A549 (cell line): ENCODE measurements at regions not wholly inside any gene's neighbourhood (a gene's known extent, or its start where the extent isn't known, plus 50 kb on each side); places are given as distances from the start of the nearest gene placed in this dataset.

Experiments used
- ATAC-seq, 2 experiments: fragments of 200-7000 bp in 1 of 2; fragments of >200 bp in 1 of 2; cut with Nextera tagmentation in 1 of 2; cut with Tn5 transposase in 1 of 2; 3 replicates each; pipeline versions ENCODE4 v1.8.0 to v1.9.1; 2018 to 2020; ENCODE audit warnings: mild to moderate bottlenecking in 1 of 2, moderate library complexity in 1 of 2
- CTCF ChIA-PET: fragments of 300-600 bp; sonication (Branson Sonifier 250); formaldehyde crosslinking; extraction: SDS; loops from one replicate; lab custom pipeline; 2021; ENCODE audit warnings: antibody characterized with exemption, inconsistent platforms; lab: Yijun Ruan, JAX
- POLR2A ChIA-PET: fragments of 350-600 bp; formaldehyde crosslinking; extraction: SDS; loops from one replicate; lab custom pipeline; 2021; ENCODE audit warnings: antibody characterized with exemption, inconsistent platforms; lab: Yijun Ruan, JAX
- DNase-seq, 2 experiments: peaks; one replicate each; pipeline versions ENCODE4 v3.0.0 to v3.0.0-alpha.2; 2011 to 2016; ENCODE audit warnings: low read depth in 1 of 2, low spot score in 1 of 2
- FAIRE-seq: peaks from 2 replicates; lab custom pipeline; 2011; peaks lifted over from hg19 to GRCh38; lab: Jason Lieb, UNC
- H3K27ac ChIP-seq, 2 experiments: fragments of >200 bp; sonication (Bioruptor Twin); formaldehyde crosslinking; 3 replicates each; pipeline ENCODE4 v1.5.1; 2016 to 2017
- H3K4me1 ChIP-seq: fragments of >200 bp; sonication (Bioruptor Twin); formaldehyde crosslinking; 3 replicates; pipeline ENCODE4 v1.6.1; 2016
- H3K4me2 ChIP-seq: fragments of >200 bp; sonication (Bioruptor Twin); formaldehyde crosslinking; 3 replicates; pipeline ENCODE4 v1.6.1; 2016
- H3K4me3 ChIP-seq: fragments of >200 bp; sonication (Bioruptor Twin); formaldehyde crosslinking; 3 replicates; pipeline ENCODE4 v1.5.1; 2016
- H3K9me3 ChIP-seq: fragments of >200 bp; sonication (Bioruptor Twin); formaldehyde crosslinking; 3 replicates; pipeline ENCODE4 v1.6.1; 2016
- CBX8 ChIP-seq: fragments of 200-600 bp; sonication (generic); IDR thresholded peaks from 2 replicates; pipeline ENCODE4 v1.6.1; 2016
- CHD2 ChIP-seq: fragments of 150-350 bp; IDR thresholded peaks from 2 replicates; pipeline ENCODE4 v1.6.1; 2014; ENCODE audit warnings: low read length; ENCODE audit not compliant: partially characterized antibody
- CHD4 ChIP-seq: fragments of 200-600 bp; sonication (generic); IDR thresholded peaks from 2 replicates; pipeline ENCODE4 v1.6.1; 2016; ENCODE audit warnings: antibody characterized with exemption, mild to moderate bottlenecking, borderline replicate concordance
- EHMT2 ChIP-seq: fragments of 200-600 bp; sonication (generic); IDR thresholded peaks from 2 replicates; pipeline ENCODE4 v1.6.1; 2016; ENCODE audit warnings: antibody characterized with exemption, low read depth, mild to moderate bottlenecking, moderate library complexity
- FOSB ChIP-seq: fragments of 250-450 bp; sonication (Bioruptor Pico); IDR thresholded peaks from 2 replicates; pipeline ENCODE4 v1.5.0; 2020; ENCODE audit warnings: mild to moderate bottlenecking, moderate library complexity
- FOSL2 ChIP-seq, 2 experiments: fragments of 450-650 bp in 1 of 2; fragments of >200 bp in 1 of 2; sonication (Bioruptor Twin) in 1 of 2; formaldehyde crosslinking; IDR thresholded peaks; 2 replicates each; pipeline versions ENCODE4 v1.5.0 to v1.6.1; 2016 to 2020; ENCODE audit warnings: mild to moderate bottlenecking in 1 of 2, moderate library complexity in 1 of 2
- HEYL ChIP-seq: fragments of 250-450 bp; sonication (Bioruptor Pico); IDR thresholded peaks from 2 replicates; pipeline ENCODE4 v1.8.0; 2021; ENCODE audit warnings: mild to moderate bottlenecking, moderate library complexity
- HOXA7 ChIP-seq: fragments of 250-450 bp; sonication (Bioruptor Pico); IDR thresholded peaks from 2 replicates; pipeline ENCODE4 v1.5.0; 2020; ENCODE audit warnings: mild to moderate bottlenecking, moderate library complexity
- JUN ChIP-seq, 2 experiments: fragments of >200 bp; sonication (Bioruptor Twin); formaldehyde crosslinking; IDR thresholded peaks; 2 replicates in 1 of 2; 3 replicates in 1 of 2; pipeline ENCODE4 v1.6.1; 2016 to 2017
- JUNB ChIP-seq: fragments of >200 bp; sonication (Bioruptor Twin); formaldehyde crosslinking; IDR thresholded peaks from 2 replicates; pipeline ENCODE4 v1.6.1; 2016
- KDM5A ChIP-seq: fragments of 200-600 bp; sonication (generic); IDR thresholded peaks from 2 replicates; pipeline ENCODE4 v1.6.1; 2016; ENCODE audit warnings: antibody characterized with exemption, mild to moderate bottlenecking
- MAFK ChIP-seq: fragments of 450-650 bp; IDR thresholded peaks from 2 replicates; pipeline ENCODE4 v1.6.1; 2014; ENCODE audit not compliant: partially characterized antibody
- MAZ ChIP-seq: fragments of 150-350 bp; IDR thresholded peaks from 2 replicates; pipeline ENCODE4 v1.6.1; 2014; ENCODE audit warnings: antibody characterized with exemption, low read depth, low read length, borderline replicate concordance
- NFE2L2 ChIP-seq: fragments of 150-350 bp; conservative IDR thresholded peaks from 2 replicates; pipeline ENCODE4 v1.6.1; 2014; ENCODE audit warnings: low read length
- NR3C1 ChIP-seq: fragments of >200 bp; sonication (Bioruptor Twin); formaldehyde crosslinking; IDR thresholded peaks from 3 replicates; pipeline ENCODE4 v1.6.1; 2017
- POLR2AphosphoS2 ChIP-seq: conservative IDR thresholded peaks from 2 replicates; pipeline ENCODE4 v1.6.1; 2012; ENCODE audit warnings: low read length, improper control_type of control experiment, inconsistent platforms
- RAD21 ChIP-seq, 2 experiments: fragments of >200 bp in 1 of 2; sonication (Bioruptor Twin) in 1 of 2; formaldehyde crosslinking in 1 of 2; IDR thresholded peaks in 1 of 2; conservative IDR thresholded peaks in 1 of 2; 2 replicates in 1 of 2; 3 replicates in 1 of 2; pipeline ENCODE4 v1.6.1; 2012 to 2018; ENCODE audit warnings: inconsistent platforms in 1 of 2
- RCOR1 ChIP-seq: fragments of 150-350 bp; IDR thresholded peaks from 2 replicates; pipeline ENCODE4 v1.6.1; 2014; ENCODE audit warnings: antibody characterized with exemption, low read length, low read depth
- RFX5 ChIP-seq: fragments of 450-650 bp; IDR thresholded peaks from 2 replicates; pipeline ENCODE4 v1.7.1; 2014; ENCODE audit warnings: antibody characterized with exemption, mild to moderate bottlenecking, moderate library complexity
- SMC3 ChIP-seq: fragments of >200 bp; sonication (Bioruptor Twin); formaldehyde crosslinking; IDR thresholded peaks from 3 replicates; pipeline ENCODE4 v1.6.1; 2018; ENCODE audit warnings: inconsistent platforms
- TFCP2L1 ChIP-seq: fragments of 250-450 bp; sonication (Bioruptor Pico); IDR thresholded peaks from 2 replicates; pipeline ENCODE4 v1.5.0; 2021; ENCODE audit warnings: mild to moderate bottlenecking
- ZFP36 ChIP-seq: fragments of 450-650 bp; IDR thresholded peaks from 2 replicates; pipeline ENCODE4 v1.6.1; 2014; ENCODE audit warnings: borderline replicate concordance; ENCODE audit not compliant: partially characterized antibody
- ZNF302 ChIP-seq: fragments of 250-450 bp; sonication (Bioruptor Pico); IDR thresholded peaks from 2 replicates; pipeline ENCODE4 v1.9.0; 2021; ENCODE audit warnings: inconsistent platforms, mild to moderate bottlenecking, moderate library complexity
- WGBS: methylation state at CpG from one replicate; pipeline ENCODE4 v1.1.6; 2017; ENCODE audit errors: missing lambda C conversion rate; 5-methylcytosine and 5-hydroxymethylcytosine counted together
- TF ChIP-seq, protein P1 (sequence below): IDR thresholded peaks from 2 replicates; pipeline ENCODE4 v1.6.1; 2012
- TF ChIP-seq, protein P2 (sequence below): IDR thresholded peaks from 2 replicates; pipeline ENCODE4 v1.6.1; 2012
- TF ChIP-seq, protein P3 (sequence below): IDR thresholded peaks from 2 replicates; pipeline ENCODE4 v1.6.1; 2012; ENCODE audit warnings: low read depth, borderline replicate concordance

DNA sequence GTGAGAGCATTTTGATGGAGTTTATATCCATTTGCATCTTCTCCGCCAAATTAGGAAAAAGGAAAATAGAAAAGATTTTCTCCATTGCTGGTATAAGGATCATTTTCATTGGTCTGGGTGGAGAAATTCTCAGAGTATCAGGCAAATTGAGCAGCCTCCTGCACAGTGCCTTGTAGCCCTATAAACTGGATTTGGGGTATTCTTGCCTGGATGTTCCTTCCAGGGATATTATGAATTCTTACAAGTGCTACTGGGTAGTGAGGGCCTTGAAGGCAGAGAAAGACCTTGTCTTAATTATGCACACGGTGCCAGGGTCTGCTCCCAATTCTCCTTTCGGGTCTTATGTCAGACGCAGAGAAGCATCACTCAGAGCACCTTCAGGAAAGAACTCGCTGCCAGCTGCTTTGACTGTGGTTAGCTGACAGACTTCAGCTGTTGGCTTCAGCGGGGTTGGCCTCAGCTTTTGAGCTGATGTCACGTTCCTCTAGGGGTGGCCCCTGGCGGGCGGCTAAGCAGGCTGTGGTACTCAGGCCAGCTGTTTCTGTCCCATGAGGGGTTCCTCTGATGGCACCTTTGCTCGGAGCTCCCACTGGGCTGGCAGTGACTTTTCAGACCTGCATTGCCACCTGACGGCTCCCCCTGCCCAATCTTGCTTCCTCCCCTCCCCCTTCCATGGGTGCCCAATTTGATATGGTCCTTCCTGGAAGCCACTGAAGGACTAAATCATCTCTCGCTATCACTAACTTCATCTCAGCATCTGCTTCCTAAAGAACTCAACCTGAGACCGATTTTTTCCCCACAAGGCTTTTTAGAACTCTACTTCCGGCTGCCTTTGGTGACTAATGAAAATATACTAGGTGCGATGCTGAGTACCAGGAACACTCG is 519.5 kb downstream of the BCOR start:
- DNase-seq: no peak
- 71% methylated on average over 12 of the region's 16 CpGs for WGBS
- ChIA-PET POLR2A (no interaction called here), CTCF (interaction anchor here (0.6 kb wide), 1 partner anchor 639 kb away, joined by 3 read pairs; no protein-coding TSS in a partner anchor)
- no peak for TF ChIP-seq KDM5A
- no peak for TF ChIP-seq FOSB (CRISPR knock-in tag)
- TF ChIP-seq, protein P1, sequence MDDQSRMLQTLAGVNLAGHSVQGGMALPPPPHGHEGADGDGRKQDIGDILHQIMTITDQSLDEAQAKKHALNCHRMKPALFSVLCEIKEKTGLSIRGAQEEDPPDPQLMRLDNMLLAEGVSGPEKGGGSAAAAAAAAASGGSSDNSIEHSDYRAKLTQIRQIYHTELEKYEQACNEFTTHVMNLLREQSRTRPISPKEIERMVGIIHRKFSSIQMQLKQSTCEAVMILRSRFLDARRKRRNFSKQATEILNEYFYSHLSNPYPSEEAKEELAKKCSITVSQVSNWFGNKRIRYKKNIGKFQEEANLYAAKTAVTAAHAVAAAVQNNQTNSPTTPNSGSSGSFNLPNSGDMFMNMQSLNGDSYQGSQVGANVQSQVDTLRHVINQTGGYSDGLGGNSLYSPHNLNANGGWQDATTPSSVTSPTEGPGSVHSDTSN: no peak
- no peak for TF ChIP-seq RFX5
- no peak for TF ChIP-seq MAFK
- TF ChIP-seq TFCP2L1 (CRISPR knock-in tag): no peak
- TF ChIP-seq, protein P2, sequence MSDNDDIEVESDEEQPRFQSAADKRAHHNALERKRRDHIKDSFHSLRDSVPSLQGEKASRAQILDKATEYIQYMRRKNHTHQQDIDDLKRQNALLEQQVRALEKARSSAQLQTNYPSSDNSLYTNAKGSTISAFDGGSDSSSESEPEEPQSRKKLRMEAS: no peak
- no peak for TF ChIP-seq RAD21 (conservative IDR thresholded peaks at IDR 0.05 in 1 of 2, IDR thresholded peaks at IDR 0.05 in 1 of 2)
- TF ChIP-seq HEYL: no peak
- TF ChIP-seq NR3C1: no peak
- TF ChIP-seq NFE2L2: no peak
- no peak for TF ChIP-seq CHD2
- TF ChIP-seq ZNF302 (CRISPR knock-in tag): no peak
- no peak for TF ChIP-seq FOSL2 (IDR thresholded peaks at IDR 0.05)
- no peak for TF ChIP-seq FOSL2 (CRISPR knock-in tag; IDR thresholded peaks at IDR 0.05)
- no peak for TF ChIP-seq ZFP36
- TF ChIP-seq, protein P3, sequence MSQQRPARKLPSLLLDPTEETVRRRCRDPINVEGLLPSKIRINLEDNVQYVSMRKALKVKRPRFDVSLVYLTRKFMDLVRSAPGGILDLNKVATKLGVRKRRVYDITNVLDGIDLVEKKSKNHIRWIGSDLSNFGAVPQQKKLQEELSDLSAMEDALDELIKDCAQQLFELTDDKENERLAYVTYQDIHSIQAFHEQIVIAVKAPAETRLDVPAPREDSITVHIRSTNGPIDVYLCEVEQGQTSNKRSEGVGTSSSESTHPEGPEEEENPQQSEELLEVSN: no peak
- TF ChIP-seq MAZ: no peak
- no peak for TF ChIP-seq SMC3
- no peak for ATAC-seq
- Histone ChIP-seq H3K27ac (no peak overlapping the region), H3K4me2 (no peak overlapping the region), H3K9me3 (no peaks in the 10 kb centered on the region), H3K4me1 (0 out of 3 replicates have a peak, but pooled peaks cover 4% of the 10 kb centered on the region), H3K4me3 (no peak overlapping the region)
- FAIRE-seq: no peak

DNA sequence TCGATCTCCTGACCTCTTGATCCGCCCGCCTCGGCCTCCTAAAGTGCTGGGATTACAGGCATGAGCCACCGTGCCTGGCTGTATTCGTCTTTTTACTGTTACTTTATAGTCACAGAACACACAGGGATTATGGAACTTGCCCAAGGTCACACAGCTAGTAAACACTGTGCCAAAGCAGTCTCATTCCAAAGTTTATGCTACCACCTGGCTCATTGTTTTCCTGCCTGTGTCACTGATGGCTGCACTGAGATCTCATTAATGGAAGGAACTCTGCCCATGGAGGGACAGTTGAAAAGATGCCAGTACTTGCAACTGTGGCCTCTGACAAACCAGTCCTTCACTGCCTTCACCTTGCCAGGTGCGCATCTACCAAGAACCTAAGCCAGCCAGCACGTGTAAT is 517.7 kb downstream of the BCOR start:
- Histone ChIP-seq H3K4me1 (0 out of 3 replicates have a peak, but pooled peaks cover 4% of the 10 kb centered on the region), H3K9me3 (no peaks in the 10 kb centered on the region), H3K27ac (no peak overlapping the region), H3K4me3 (no peak overlapping the region), H3K4me2 (no peak overlapping the region)
- POLR2A ChIA-PET: no interaction called here
- WGBS: 86% methylated on average over 7 of the region's 8 CpGs
- CTCF ChIA-PET: no interaction called here
- FAIRE-seq (no peak), ATAC-seq (no peak), DNase-seq (no peak)
- TF ChIP-seq EHMT2 (no peak), TFCP2L1 (CRISPR knock-in tag) (no peak), CBX8 (no peak)

DNA sequence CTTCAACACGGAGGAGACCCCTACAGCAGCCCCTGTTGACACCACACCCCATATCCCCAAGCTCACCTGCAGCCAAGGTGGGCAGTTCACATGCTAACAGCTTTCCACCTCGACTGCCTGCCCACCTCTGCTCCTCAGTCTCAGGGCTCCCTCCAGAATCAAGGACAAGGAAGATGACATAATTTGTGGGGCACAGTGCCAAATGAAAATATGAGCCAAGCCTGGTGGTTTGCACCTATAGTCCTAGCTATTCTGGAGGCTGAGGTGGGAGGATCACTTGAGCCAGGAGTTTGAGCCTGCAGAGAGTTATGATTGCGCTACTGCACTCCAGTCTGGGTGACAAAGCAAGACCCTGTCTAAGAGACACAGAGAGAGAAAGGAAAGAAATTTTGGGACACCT is 516.3 kb downstream of the BCOR start:
- Histone ChIP-seq H3K27ac (no peak overlapping the region), H3K9me3 (no peaks in the 10 kb centered on the region), H3K4me2 (no peak overlapping the region), H3K4me3 (no peak overlapping the region), H3K4me1 (0 out of 3 replicates have a peak, but pooled peaks cover 4% of the 10 kb centered on the region)
- CTCF ChIA-PET: interaction anchor here (1.3 kb wide), 1 partner anchor 14 kb away, joined by 4 read pairs; no protein-coding TSS in a partner anchor
- TF ChIP-seq RAD21 (conservative IDR thresholded peaks at IDR 0.05 in 1 of 2, IDR thresholded peaks at IDR 0.05 in 1 of 2) (no peak), RCOR1 (no peak), CHD2 (no peak), MAZ (no peak), JUN (IDR thresholded peaks at IDR 0.05) (no peak), CHD4 (no peak), HOXA7 (CRISPR knock-in tag) (no peak), ZFP36 (no peak), JUNB (no peak), POLR2AphosphoS2 (no peak)
- 45% methylated on average over 2 of the region's 3 CpGs for WGBS
- DNase-seq (no peak), FAIRE-seq (no peak), ATAC-seq (no peak)
- POLR2A ChIA-PET: no interaction called here
